OCI-LY7 (cell line): ENCODE measurements at regions not wholly inside any gene's neighbourhood (a gene's known extent, or its start where the extent isn't known, plus 50 kb on each side); places are given as distances from the start of the nearest gene placed in this dataset.

Experiments used
- EZH2phosphoT487 ChIP-seq: fragments of 200-600 bp; sonication (generic); IDR thresholded peaks from 2 replicates; pipeline ENCODE4 v1.6.1; 2018; ENCODE audit warnings: low read depth, borderline replicate concordance, mild to moderate bottlenecking, mixed run types, antibody characterized with exemption, low read length, moderate library complexity, mixed read lengths
- TF ChIP-seq, protein P1 (sequence below): fragments of 200-600 bp; sonication (generic); conservative IDR thresholded peaks from 2 replicates; pipeline ENCODE4 v1.5.1; 2014; ENCODE audit warnings: mild to moderate bottlenecking, antibody characterized with exemption, low read length, moderate library complexity, mixed read lengths

DNA sequence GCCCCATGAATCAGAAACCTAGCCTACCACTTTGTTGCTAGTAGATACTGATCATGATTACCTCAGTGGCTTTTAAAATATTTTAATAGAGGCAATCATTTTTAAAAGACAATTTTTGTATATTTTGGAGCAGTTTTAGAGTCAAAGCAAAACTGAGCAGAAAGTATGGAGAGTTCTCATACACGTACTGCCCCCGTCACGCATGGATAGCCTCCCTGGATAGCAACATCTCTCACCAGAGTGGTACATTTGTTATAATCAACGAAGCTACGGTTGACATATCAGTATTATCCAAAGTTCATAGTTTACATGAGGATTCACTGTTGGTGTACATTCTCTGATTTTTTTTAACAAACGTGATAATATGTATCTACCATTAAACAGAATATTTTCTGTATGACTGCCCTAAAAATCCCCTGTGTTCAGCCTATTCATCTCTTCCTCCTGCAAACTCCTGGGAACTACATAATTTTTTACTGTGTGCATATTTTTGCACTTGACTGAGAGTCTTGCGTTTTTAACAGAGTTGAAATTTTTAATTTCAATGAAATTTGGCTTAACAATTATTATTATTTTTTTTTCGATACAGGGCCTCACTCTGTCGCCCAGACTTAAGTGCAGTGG is 1436.8 kb upstream of the PCDH9 start:
- TF ChIP-seq, protein P1, sequence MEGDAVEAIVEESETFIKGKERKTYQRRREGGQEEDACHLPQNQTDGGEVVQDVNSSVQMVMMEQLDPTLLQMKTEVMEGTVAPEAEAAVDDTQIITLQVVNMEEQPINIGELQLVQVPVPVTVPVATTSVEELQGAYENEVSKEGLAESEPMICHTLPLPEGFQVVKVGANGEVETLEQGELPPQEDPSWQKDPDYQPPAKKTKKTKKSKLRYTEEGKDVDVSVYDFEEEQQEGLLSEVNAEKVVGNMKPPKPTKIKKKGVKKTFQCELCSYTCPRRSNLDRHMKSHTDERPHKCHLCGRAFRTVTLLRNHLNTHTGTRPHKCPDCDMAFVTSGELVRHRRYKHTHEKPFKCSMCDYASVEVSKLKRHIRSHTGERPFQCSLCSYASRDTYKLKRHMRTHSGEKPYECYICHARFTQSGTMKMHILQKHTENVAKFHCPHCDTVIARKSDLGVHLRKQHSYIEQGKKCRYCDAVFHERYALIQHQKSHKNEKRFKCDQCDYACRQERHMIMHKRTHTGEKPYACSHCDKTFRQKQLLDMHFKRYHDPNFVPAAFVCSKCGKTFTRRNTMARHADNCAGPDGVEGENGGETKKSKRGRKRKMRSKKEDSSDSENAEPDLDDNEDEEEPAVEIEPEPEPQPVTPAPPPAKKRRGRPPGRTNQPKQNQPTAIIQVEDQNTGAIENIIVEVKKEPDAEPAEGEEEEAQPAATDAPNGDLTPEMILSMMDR: no peak
- TF ChIP-seq EZH2phosphoT487: no peak
